ELF-1 (cell line): ENCODE measurements at regions not wholly inside any gene's neighbourhood (a gene's known extent, or its start where the extent isn't known, plus 50 kb on each side); places are given as distances from the start of the nearest gene placed in this dataset.

Source experiments
- DNase-seq: peaks from one replicate; pipeline ENCODE4 v3.0.0-alpha.2; 2016; ENCODE audit warnings: low read depth, low spot score

GRCh38 chr14:55734731-55735130, 154.7 kb downstream of the KTN1 start:
- DNase-seq = no peak

GRCh38 chr14:55739967-55740648, 160.1 kb downstream of the KTN1 start:
- no peak for DNase-seq

- no peak for DNase-seq
Measured at GRCh38 chr14:55740649-55740989, 160.6 kb downstream of the KTN1 start.

DNA sequence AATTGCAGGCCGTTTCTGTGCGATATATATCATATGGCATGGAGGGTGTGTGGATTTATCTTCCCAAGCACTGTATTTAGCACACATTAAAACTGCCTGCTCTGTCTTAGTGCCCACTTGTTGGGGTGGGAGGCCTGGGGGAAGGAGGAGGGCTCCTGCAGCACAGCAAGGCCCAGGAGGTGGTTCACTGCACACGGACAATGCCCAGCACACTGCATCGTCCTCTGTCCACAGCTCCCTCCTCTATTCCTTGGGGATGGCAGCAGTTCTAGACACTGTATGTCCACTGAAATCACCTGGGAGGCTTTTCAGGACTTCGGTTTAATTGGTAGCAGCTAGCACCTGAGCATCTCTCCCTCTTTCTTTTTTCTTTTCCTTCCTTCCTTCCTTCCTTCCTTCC, 161.2 kb downstream of the KTN1 start:
- DNase-seq = no peak

DNA sequence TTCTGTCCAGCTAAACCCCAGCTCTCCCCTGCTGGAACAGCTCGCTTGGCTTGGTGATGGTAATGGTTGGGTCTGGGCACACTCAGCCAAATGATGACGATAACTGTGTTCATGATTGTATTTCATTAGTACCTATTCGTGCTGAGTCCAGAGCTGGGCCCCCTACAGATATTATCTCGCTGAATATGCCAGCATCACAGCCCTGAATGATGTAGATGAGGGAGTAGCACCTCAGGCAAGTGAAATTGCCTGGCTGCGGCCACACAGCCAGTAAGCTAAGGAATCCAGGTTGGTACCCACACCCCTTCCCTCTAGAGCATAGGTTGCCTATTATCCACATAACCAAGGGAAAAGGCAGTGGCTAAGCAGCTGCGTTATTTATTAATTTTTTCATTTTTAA, 163.5 kb downstream of the KTN1 start:
- DNase-seq = no peak

DNA sequence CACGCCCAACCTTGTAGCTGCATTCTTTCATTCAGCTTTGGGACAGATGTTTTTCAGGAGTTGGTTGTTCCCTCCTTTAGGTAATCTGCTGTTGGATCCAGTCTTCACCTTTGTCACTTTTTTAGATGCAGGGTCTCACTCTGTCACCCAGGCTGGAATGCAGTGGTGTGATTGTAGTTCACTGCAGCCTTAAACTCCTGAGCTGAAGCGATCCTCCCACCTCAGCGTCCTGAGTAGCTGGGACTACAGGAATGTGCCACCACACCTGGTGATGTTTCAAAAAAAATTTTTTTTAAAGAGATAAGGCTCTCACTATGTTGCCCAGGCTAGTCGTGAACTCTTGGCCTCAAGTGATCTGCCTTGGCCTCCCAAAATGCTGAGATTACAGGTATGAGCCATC, 164.3 kb downstream of the KTN1 start:
- no peak for DNase-seq

DNA sequence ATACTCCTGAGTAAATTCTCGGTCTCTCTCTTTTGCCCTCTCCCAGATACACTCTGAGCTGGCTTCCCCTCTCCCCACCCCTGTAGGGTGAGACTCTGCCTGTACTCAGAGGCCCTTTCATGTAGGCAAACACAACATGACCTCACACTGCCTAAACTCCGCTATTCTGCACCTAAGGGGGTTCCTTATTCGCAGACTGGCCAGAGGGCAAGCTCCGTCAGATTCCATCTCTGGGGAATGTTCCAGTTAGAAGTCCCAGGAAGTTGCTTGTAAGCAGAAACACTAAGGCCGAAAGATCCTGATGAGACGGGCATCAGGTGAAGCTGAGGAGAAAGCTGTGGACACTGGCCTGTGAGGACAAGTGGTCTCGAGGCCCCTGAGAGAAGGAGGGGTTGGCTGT, 165.9 kb downstream of the KTN1 start:
- DNase-seq = no peak

DNA sequence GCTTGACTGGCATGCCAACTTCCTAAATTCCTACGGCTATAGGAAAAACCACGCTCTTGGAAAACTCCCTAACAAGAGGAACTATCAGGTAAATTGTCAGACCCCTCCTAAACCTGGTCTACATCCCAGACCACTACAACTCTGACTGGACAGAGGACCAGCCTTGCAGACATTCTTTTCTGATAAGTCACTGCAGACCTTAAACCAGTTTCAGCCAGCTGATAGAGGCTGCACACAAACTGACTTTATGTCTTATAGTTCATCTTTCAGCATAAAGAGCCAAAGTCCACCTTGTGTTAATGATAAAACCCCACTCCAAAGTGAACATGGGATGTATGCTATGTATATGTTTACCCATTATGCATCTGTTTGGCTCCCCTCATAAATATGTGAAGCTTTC, 166.6 kb downstream of the KTN1 start:
- DNase-seq = no peak

- DNase-seq = no peak
Measured at GRCh38 chr14:55747186-55747585, 167.2 kb downstream of the KTN1 start.

- DNase-seq = peak; percentile 65
Measured at GRCh38 chr14:55749201-55749812, 169.3 kb downstream of the KTN1 start.

DNA sequence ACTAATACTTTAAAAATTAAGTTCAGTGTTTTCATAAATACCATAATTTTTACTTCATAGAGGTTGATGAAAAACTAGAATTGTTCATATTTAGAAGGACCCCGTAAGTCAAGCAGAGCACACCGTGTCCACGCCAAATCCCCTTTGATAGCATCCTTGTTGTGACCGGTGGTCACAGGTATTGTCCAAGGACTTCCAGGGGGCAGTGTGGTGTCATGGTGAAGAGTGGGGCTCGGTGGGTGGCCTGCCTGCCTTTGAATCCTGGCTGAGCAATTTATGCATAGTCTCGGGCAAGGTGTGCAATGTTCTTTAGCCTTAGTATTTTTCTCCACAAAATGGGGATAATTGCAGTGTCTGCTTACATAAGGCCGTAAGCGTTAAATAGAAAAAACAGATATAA, 169.9 kb downstream of the KTN1 start:
- no peak for DNase-seq

DNA sequence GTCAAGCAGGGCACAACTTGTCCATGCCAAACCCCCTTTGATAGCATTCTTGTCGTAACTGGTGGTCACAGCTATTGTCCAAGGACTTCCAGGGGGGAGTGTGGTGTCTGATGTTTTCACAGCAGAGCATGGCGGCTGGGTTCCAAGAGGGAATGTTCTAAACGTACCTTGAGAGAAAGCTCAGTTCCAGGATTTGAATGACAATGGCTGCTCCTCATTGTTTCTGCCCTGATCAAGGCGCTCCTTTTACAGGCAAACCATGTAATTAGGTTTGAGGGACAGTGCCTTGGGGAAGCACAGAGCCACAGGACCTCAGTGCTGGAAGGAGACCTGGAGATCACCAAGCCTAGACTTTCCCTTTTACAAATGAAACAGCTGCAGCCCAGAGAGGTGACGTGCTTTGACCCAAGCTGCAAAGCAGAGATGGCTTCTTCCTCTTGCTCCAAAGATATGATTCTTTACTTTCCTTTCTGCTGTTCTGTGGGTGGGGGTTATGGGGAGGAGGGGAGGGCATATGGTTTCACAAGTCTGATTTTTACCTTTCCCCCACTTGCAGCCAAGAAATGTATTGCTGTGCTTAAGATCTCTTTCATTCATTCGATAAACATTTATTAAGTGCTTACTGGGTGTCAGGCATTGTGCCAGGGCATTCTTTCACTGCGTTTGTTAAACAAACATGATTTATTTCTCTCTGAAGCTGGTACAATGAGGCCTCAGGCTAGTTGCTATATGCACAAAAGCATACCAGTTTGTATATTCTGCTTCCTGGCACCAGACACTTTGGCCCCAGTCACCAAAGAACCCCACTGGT, 172.8 kb downstream of the KTN1 start:
- peak; percentile 92 for DNase-seq

GRCh38 chr14:55754471-55754870, 174.5 kb downstream of the KTN1 start:
- no peak for DNase-seq

- no peak for DNase-seq
Measured at GRCh38 chr14:55754871-55755270, 174.9 kb downstream of the KTN1 start.

GRCh38 chr14:55756078-55756477, 176.1 kb downstream of the KTN1 start:
- no peak for DNase-seq

- no peak for DNase-seq
Measured at GRCh38 chr14:55756557-55756956, 176.6 kb downstream of the KTN1 start.

DNA sequence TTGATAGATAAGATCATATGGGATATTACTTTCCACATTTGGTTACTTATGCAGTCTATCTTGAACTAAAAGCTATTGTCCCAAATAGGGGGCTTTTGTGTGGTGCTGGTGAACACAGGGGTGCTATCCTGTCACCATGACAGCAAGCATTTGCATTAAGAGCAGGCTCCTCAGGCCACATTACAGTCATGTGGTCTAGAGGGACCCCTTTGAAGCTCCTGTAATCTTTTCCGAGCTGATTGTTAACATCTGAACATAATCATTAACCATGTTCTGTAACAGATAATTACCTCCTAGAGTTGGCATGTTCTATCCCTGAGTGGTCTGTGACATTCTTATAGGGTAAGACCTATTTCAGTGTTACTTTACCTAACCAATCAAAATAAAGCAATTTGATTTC, 178.8 kb downstream of the KTN1 start:
- DNase-seq = no peak

GRCh38 chr14:55760789-55761566, 181.0 kb downstream of the KTN1 start:
- no peak for DNase-seq

- DNase-seq = no peak
Measured at GRCh38 chr14:55761651-55762050, 181.6 kb downstream of the KTN1 start.

DNA sequence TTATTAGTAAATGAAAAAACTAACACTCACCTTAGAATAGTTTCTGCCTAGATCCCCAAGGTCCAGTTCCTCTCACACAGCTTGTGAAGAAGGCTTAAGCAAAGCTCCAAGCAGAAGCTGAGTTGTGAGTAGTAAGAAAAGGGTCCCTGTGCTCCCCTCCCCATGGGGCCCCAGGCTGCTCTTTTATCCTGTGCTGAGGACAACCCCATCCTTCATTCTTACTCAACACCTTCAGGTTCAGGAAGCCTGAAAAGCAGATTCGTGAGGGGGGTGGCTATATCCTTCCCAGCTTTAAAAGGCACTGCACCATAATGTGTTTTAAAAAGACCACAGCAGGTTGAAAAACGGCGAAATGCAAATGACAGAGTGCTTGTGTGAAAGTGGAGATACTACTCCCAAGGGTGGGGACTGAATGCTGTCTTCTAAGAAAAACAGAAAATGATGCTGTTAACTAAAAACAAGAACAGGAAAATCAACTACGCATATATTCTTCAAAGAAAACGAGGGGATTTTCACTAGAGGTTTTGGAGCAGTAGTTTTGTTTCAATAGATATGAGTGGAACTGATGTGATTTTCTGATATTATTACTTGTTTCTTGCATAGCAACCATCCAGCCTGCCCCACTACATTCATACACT, 182.7 kb downstream of the KTN1 start:
- DNase-seq = no peak

DNA sequence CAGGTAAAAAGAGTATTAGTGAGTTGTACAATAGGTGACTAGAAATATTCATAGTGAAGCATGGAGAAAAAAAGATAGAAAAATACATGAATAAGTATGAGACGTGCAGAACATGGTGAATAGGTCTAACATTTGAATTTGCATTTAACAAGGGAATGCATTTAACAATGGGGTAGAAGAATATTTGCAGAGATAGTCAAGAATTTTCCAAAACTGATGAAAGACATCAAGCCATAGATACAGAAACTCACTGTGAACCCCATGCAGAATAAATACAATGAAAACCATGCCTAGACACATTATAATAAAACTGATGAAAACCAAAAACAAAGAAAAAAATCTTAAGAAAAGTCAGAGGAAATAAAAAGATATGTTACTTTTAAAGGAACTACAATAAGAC, 184.8 kb downstream of the KTN1 start:
- no peak for DNase-seq

GRCh38 chr14:55766071-55766470, 186.1 kb downstream of the KTN1 start:
- DNase-seq = no peak
